ENCODE measurements at regions not wholly inside any gene's neighbourhood (a gene's known extent, or its start where the extent isn't known, plus 50 kb on each side); places are given as distances from the start of the nearest gene placed in this dataset.

GRCh38 chr4:23194751-23195150 is 502.0 kb downstream of the GBA3 start (continued):
- no peak for TF ChIP-seq RFXAP (CRISPR knock-in tag; IDR thresholded peaks at IDR 0.05; ENCODE audit: borderline replicate concordance)
- TF ChIP-seq GABPA (IDR thresholded peaks at IDR 0.05; ENCODE audit: low read depth, low read length) = no peak
- no peak for TF ChIP-seq GABPA (CRISPR knock-in tag; IDR thresholded peaks at IDR 0.05; ENCODE audit: low read depth)

- no TSS peak for BruUV-seq (replicated peaks)
- ATAC-seq = no peak
- WGBS (ENCODE audit: low lambda C conversion rate) = 0% methylated on average over 2 of the region's 2 CpGs
- H3K4me2 ChIP-seq (ENCODE audit: low read depth, low read length) = no peak overlapping the region
- no peak for FAIRE-seq
- ChIA-PET CTCF (ENCODE audit: low intra/inter-chr PET ratio, low total read pairs) (no interaction called here), POLR2A (no interaction called here)
- no peaks in the 10 kb centered on the region for H3K79me2 ChIP-seq (ENCODE audit: insufficient read depth, low read length)
- H3K9me3 ChIP-seq (ENCODE audit: low read length) = no peaks in the 10 kb centered on the region; the same call in 1 of the 2 replicates
- intact Hi-C loops (cut with micrococcal nuclease; ENCODE audit: unreplicated experiment) (no loop called here), in situ Hi-C loops (cut with HindIII; ENCODE audit: extremely low pct_ligation_motif_present, low pct_unique_long_range_greater_than_20kb) (no loop called here)
- H3K27ac ChIP-seq (ENCODE audit: extremely low read length, insufficient read depth, low read length) = no peak overlapping the region
- H2AFZ ChIP-seq (ENCODE audit: low read length) = no peak overlapping the region
- H3K36me3 ChIP-seq (replicated peaks in 1 of 2; ENCODE audit: control insufficient read depth in 1 of 2, insufficient read depth in 2 of 2, low read length in 2 of 2) = no peaks in the 10 kb centered on the region
- DNase-seq (ENCODE audit: low spot score) = no peak
- no peaks in the 10 kb centered on the region for H3K27me3 ChIP-seq (ENCODE audit: control insufficient read depth in 1 of 2, insufficient read depth in 2 of 2, low read length in 2 of 2)
- no peak overlapping the region for H3K4me3 ChIP-seq (replicated peaks in 1 of 3; ENCODE audit: insufficient read depth in 1 of 3, low read depth in 2 of 3, low read length in 3 of 3)
- H4K20me1 ChIP-seq (ENCODE audit: insufficient read depth, low read length) = no peaks in the 10 kb centered on the region
- H3K9ac ChIP-seq (ENCODE audit: insufficient read depth, low read depth, low read length) = no peak overlapping the region
- no peaks in the 10 kb centered on the region for H3K4me1 ChIP-seq (ENCODE audit: insufficient read depth, low read length)
- TF ChIP-seq ZNF609 (CRISPR knock-in tag; IDR thresholded peaks at IDR 0.05; ENCODE audit: borderline replicate concordance) (no peak), ZBTB8A (CRISPR knock-in tag; IDR thresholded peaks at IDR 0.05; ENCODE audit: borderline replicate concordance, low read depth) (no peak), HNF1B (CRISPR knock-in tag; IDR thresholded peaks at IDR 0.05) (no peak), PPARG (CRISPR knock-in tag; conservative IDR thresholded peaks at IDR 0.05) (no peak), GMEB1 (CRISPR knock-in tag; IDR thresholded peaks at IDR 0.05; ENCODE audit: borderline replicate concordance) (no peak), SKI (IDR thresholded peaks at IDR 0.05; ENCODE audit: partially characterized antibody) (no peak), TFDP2 (CRISPR knock-in tag; IDR thresholded peaks at IDR 0.05) (no peak), ZNF512B (CRISPR knock-in tag; IDR thresholded peaks at IDR 0.05; ENCODE audit: borderline replicate concordance) (no peak)
Measured at GRCh38 chr4:23174179-23174578, 481.4 kb downstream of the GBA3 start.

All from HepG2 (cell line).